ENCODE measurements at regions not wholly inside any gene's neighbourhood (a gene's known extent, or its start where the extent isn't known, plus 50 kb on each side); places are given as distances from the start of the nearest gene placed in this dataset.

DNA sequence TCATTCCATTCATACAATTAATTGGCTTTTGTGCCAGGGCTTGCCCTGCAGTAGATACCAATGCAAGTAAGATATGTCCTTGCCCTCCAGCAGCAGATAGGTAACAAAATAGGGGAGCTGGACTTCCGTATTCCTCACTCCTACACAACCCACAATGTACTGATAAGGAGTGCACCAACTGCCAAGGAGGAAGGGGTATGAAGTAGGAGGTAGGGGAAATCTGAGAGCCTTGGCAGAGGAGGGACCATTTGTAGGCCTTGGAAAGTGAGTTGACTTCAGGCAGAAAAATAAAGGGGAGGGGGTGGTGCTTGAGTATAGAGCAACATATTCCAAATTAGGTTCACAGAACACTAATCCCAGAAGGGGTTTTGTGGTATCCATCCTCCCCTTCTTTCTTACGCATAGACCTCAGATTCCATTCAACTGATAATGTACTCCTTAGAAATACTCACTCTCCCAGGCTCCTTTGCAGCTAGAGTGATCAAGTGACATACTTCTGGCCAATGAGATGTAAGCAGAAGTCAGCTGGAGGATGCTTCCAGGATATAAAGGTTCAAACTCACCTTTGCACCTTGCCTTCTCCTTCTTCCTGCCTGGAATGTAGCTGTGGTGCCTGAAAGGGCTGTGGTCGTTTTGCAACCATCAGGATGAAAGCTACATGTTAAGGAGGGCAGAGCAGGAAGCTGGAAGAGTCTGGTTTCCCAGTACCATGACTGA lies 127.1 kb upstream of the SMAD3 start:
- no peaks in the 10 kb centered on the region for H3K36me3 ChIP-seq (ENCODE audit: control insufficient read depth in 2 of 2, insufficient read depth in 2 of 2, low read length in 1 of 2)
- intact Hi-C loops (cut with micrococcal nuclease; ENCODE audit: unreplicated experiment) (no loop called here), in situ Hi-C loops (cut with MboI) (no loop called here)
- no peak overlapping the region for H2AFZ ChIP-seq (ENCODE audit: control insufficient read depth, low read depth, low read length)
- peaks cover 7% of the 10 kb centered on the region; the same call in 1 of the 2 replicates for H3K4me1 ChIP-seq (ENCODE audit: control insufficient read depth, insufficient read depth, low read length)
- no TSS peak for BruUV-seq (replicated peaks)
- no peak overlapping the region for H3K27ac ChIP-seq (ENCODE audit: control insufficient read depth, insufficient read depth)
- no peak overlapping the region for H3K4me2 ChIP-seq (ENCODE audit: control insufficient read depth, insufficient read depth)
- RAD21 ChIA-PET (ENCODE audit: unreplicated experiment): no interaction called here
- no peaks in the 10 kb centered on the region; a peak in 1 of 4 replicates for H3K27me3 ChIP-seq (replicated peaks in 1 of 2; ENCODE audit: control insufficient read depth in 2 of 2, insufficient read depth in 2 of 2, low read length in 1 of 2)
- CTCF ChIA-PET: interaction anchor here (0.8 kb wide), 1 partner anchor 8 kb away, joined by 3 read pairs; no protein-coding TSS in a partner anchor
- FAIRE-seq (no peak), DNase-seq (ENCODE audit: low read depth, low spot score) (no peak), ATAC-seq (no peak)
- SMC1A ChIA-PET (ENCODE audit: uncharacterized antibody, unreplicated experiment): interaction anchor here (1.1 to 1.7 kb wide), 2 partner anchors 362 to 366 kb away, joined by 3 to 5 read pairs; no protein-coding TSS in a partner anchor
- no peak overlapping the region for H3K9ac ChIP-seq (ENCODE audit: control insufficient read depth, insufficient read depth, low read length)
- WGBS (ENCODE audit: insufficient coverage, insufficient replicate concordance, low lambda C conversion rate, missing lambda C conversion rate): 33% methylated on average over 3 of the region's 3 CpGs
- H3K9me3 ChIP-seq (replicated peaks; ENCODE audit: control insufficient read depth, insufficient read depth, low read length): peaks cover 3% of the 10 kb centered on the region; the same call in 2 of the 3 replicates
- TF ChIP-seq SIX5 (IDR thresholded peaks at IDR 0.05; ENCODE audit: low read depth, low read length, severe bottlenecking) (peak; percentile 23), MTA3 (IDR thresholded peaks at IDR 0.05; ENCODE audit: borderline replicate concordance, low read length) (no peak), ZZZ3 (IDR thresholded peaks at IDR 0.05; ENCODE audit: control insufficient read depth, insufficient read length, low read depth) (no peak), BCL11A (IDR thresholded peaks at IDR 0.05; ENCODE audit: low read depth, low read length) (no peak), POLR2A (IDR thresholded peaks at IDR 0.05; ENCODE audit: low read depth, low read length) (no peak), CEBPB (IDR thresholded peaks at IDR 0.05; ENCODE audit: borderline replicate concordance in 1 of 2, low read depth in 2 of 2, low read length in 2 of 2) (no peak), CHD1 (IDR thresholded peaks at IDR 0.05; ENCODE audit: low read depth, low read length) (no peak), RBBP5 (conservative IDR thresholded peaks at IDR 0.05) (no peak)
- no peaks in the 10 kb centered on the region for H4K20me1 ChIP-seq (ENCODE audit: control insufficient read depth, insufficient read depth)
- POLR2A ChIA-PET: no interaction called here
- no peaks in the 10 kb centered on the region for H3K79me2 ChIP-seq (ENCODE audit: control insufficient read depth, insufficient read depth, low read length)
- no peak overlapping the region for H3K4me3 ChIP-seq

DNA sequence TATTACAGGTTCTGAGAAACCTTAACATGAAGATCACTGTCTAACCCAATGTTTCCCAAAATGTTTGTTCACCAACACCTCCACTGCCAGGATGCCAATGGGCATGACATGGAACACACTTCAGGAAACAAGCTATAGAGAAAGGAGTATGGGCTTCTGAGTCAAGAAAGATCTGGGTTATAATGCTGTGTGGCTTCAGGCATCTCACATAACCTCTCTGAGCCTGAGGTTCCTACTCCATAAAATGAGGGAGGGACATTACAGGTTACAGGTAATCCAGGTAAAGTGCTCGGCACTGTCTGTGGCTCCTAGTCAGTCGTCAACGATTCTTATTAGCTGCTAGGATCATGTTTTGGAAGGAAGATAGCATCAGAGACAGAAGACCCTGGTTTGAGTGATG lies 126.4 kb upstream of the SMAD3 start:
- ATAC-seq (no peak), DNase-seq (ENCODE audit: low read depth, low spot score) (no peak), FAIRE-seq (no peak)
- CTCF ChIA-PET: no interaction called here
- H3K27me3 ChIP-seq (replicated peaks in 1 of 2; ENCODE audit: control insufficient read depth in 2 of 2, insufficient read depth in 2 of 2, low read length in 1 of 2): no peaks in the 10 kb centered on the region; a peak in 1 of 4 replicates
- POLR2A ChIA-PET: no interaction called here
- H3K4me3 ChIP-seq: no peak overlapping the region
- H3K9ac ChIP-seq (ENCODE audit: control insufficient read depth, insufficient read depth, low read length): no peak overlapping the region
- H3K79me2 ChIP-seq (ENCODE audit: control insufficient read depth, insufficient read depth, low read length): no peaks in the 10 kb centered on the region
- no peak overlapping the region for H3K4me2 ChIP-seq (ENCODE audit: control insufficient read depth, insufficient read depth)
- in situ Hi-C loops (cut with MboI) (no loop called here), intact Hi-C loops (cut with micrococcal nuclease; ENCODE audit: unreplicated experiment) (no loop called here)
- RAD21 ChIA-PET (ENCODE audit: unreplicated experiment): interaction anchor here (1.2 kb wide), 1 partner anchor 365 kb away, joined by 3 read pairs; no protein-coding TSS in a partner anchor
- H3K36me3 ChIP-seq (ENCODE audit: control insufficient read depth in 2 of 2, insufficient read depth in 2 of 2, low read length in 1 of 2): no peaks in the 10 kb centered on the region
- no peak overlapping the region for H3K27ac ChIP-seq (ENCODE audit: control insufficient read depth, insufficient read depth)
- no peaks in the 10 kb centered on the region for H4K20me1 ChIP-seq (ENCODE audit: control insufficient read depth, insufficient read depth)
- 62% methylated on average over 3 of the region's 3 CpGs for WGBS (ENCODE audit: insufficient coverage, insufficient replicate concordance, low lambda C conversion rate, missing lambda C conversion rate)
- H3K9me3 ChIP-seq (replicated peaks; ENCODE audit: control insufficient read depth, insufficient read depth, low read length): peaks cover under 1% of the 10 kb centered on the region; the same call in 2 of the 3 replicates
- H3K4me1 ChIP-seq (ENCODE audit: control insufficient read depth, insufficient read depth, low read length): peaks cover 7% of the 10 kb centered on the region; the same call in 1 of the 2 replicates
- no peak overlapping the region for H2AFZ ChIP-seq (ENCODE audit: control insufficient read depth, low read depth, low read length)
- SMC1A ChIA-PET (ENCODE audit: uncharacterized antibody, unreplicated experiment): interaction anchor here (0.5 to 1.1 kb wide), 2 partner anchors 361 to 646 kb away, joined by 3 read pairs; no protein-coding TSS in a partner anchor
- BruUV-seq (replicated peaks): no TSS peak
- TF ChIP-seq, protein P1, sequence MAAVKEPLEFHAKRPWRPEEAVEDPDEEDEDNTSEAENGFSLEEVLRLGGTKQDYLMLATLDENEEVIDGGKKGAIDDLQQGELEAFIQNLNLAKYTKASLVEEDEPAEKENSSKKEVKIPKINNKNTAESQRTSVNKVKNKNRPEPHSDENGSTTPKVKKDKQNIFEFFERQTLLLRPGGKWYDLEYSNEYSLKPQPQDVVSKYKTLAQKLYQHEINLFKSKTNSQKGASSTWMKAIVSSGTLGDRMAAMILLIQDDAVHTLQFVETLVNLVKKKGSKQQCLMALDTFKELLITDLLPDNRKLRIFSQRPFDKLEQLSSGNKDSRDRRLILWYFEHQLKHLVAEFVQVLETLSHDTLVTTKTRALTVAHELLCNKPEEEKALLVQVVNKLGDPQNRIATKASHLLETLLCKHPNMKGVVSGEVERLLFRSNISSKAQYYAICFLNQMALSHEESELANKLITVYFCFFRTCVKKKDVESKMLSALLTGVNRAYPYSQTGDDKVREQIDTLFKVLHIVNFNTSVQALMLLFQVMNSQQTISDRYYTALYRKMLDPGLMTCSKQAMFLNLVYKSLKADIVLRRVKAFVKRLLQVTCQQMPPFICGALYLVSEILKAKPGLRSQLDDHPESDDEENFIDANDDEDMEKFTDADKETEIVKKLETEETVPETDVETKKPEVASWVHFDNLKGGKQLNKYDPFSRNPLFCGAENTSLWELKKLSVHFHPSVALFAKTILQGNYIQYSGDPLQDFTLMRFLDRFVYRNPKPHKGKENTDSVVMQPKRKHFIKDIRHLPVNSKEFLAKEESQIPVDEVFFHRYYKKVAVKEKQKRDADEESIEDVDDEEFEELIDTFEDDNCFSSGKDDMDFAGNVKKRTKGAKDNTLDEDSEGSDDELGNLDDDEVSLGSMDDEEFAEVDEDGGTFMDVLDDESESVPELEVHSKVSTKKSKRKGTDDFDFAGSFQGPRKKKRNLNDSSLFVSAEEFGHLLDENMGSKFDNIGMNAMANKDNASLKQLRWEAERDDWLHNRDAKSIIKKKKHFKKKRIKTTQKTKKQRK (IDR thresholded peaks at IDR 0.05; ENCODE audit: low read depth, low read length): no peak
- TF ChIP-seq NR2C1 (IDR thresholded peaks at IDR 0.05): no peak
- TF ChIP-seq, protein P2, sequence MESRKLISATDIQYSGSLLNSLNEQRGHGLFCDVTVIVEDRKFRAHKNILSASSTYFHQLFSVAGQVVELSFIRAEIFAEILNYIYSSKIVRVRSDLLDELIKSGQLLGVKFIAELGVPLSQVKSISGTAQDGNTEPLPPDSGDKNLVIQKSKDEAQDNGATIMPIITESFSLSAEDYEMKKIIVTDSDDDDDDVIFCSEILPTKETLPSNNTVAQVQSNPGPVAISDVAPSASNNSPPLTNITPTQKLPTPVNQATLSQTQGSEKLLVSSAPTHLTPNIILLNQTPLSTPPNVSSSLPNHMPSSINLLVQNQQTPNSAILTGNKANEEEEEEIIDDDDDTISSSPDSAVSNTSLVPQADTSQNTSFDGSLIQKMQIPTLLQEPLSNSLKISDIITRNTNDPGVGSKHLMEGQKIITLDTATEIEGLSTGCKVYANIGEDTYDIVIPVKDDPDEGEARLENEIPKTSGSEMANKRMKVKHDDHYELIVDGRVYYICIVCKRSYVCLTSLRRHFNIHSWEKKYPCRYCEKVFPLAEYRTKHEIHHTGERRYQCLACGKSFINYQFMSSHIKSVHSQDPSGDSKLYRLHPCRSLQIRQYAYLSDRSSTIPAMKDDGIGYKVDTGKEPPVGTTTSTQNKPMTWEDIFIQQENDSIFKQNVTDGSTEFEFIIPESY (IDR thresholded peaks at IDR 0.05): no peak
- TF ChIP-seq ASH2L (IDR thresholded peaks at IDR 0.05; ENCODE audit: borderline replicate concordance, low read depth): no peak
- TF ChIP-seq WRNIP1 (IDR thresholded peaks at IDR 0.05; ENCODE audit: borderline replicate concordance, low read depth, low read length): no peak
